HCT116 (cell line): ENCODE measurements at regions not wholly inside any gene's neighbourhood (a gene's known extent, or its start where the extent isn't known, plus 50 kb on each side); places are given as distances from the start of the nearest gene placed in this dataset.

ENCODE experiments used
- ATAC-seq: fragments of 200-7000 bp; cut with Tn5 transposase; 2 replicates; pipeline ENCODE4 v1.9.1; 2020; ENCODE audit warnings: mild to moderate bottlenecking, moderate library complexity
- BruUV-seq: library from RNA; stranded (reverse); fragments of 400-500 nt; replicated peaks from 2 replicates; lab custom pipeline; 2021; lab: Mats Ljungman, UMichigan
- CTCF ChIA-PET: fragments of 300-600 bp; sonication (Branson Sonifier 250); formaldehyde crosslinking; loops from one replicate; lab custom pipeline; 2021; ENCODE audit warnings: antibody characterized with exemption; lab: Charles Lee
- POLR2A ChIA-PET: fragments of 300-600, 350-600 bp; sonication (Branson Sonifier 250); formaldehyde crosslinking; loops from one replicate; lab custom pipeline; 2021; ENCODE audit warnings: antibody characterized with exemption; lab: Charles Lee
- RAD21 ChIA-PET, 2 experiments: fragments of 300-600 bp; sonication (Branson Sonifier 250); formaldehyde crosslinking; loops; one replicate each; lab custom pipeline; 2023; ENCODE audit warnings: low total read pairs in 2 of 2; ENCODE audit not compliant: uncharacterized antibody in 2 of 2, unreplicated experiment in 2 of 2, low non-redundant PET in 1 of 2; lab: Charles Lee
- DNase-seq: peaks from one replicate; pipeline ENCODE4 v3.0.0-alpha.2; 2010; ENCODE audit warnings: low read depth, low spot score
- H2AFZ ChIP-seq: fragments of 200-600 bp; shearing (Covaris generic), sonication (generic); 2 replicates; pipeline ENCODE4 v1.6.1; 2017; ENCODE audit warnings: low read depth, mixed run types, mixed read lengths, antibody characterized with exemption, low read length; ENCODE audit not compliant: poor library complexity, severe bottlenecking
- H3K27ac ChIP-seq: 2 replicates; pipeline ENCODE4 v1.5.1; 2012; ENCODE audit warnings: low read depth, low read length
- H3K27me3 ChIP-seq: fragments of 200-600 bp; sonication (generic); 2 replicates; pipeline ENCODE4 v1.6.1; 2016; ENCODE audit warnings: mixed run types, low read length, mixed read lengths; ENCODE audit not compliant: insufficient read depth
- H3K36me3 ChIP-seq, 2 experiments: fragments of 200-500 bp in 1 of 2; fragments of 200-600 bp in 1 of 2; sonication (Bioruptor generic) in 1 of 2; sonication (generic) in 1 of 2; 2 replicates each; pipeline versions ENCODE4 v1.5.1 to v1.6.1; 2014 to 2016; ENCODE audit warnings: low read length in 2 of 2, inconsistent platforms in 1 of 2, mixed read lengths in 1 of 2, mixed run types in 1 of 2; ENCODE audit not compliant: insufficient read depth in 2 of 2, control insufficient read depth in 1 of 2
- H3K4me1 ChIP-seq, 2 experiments: fragments of 200-600 bp in 1 of 2; sonication (generic) in 1 of 2; 2 replicates each; pipeline versions ENCODE4 v1.5.1 to v1.6.1; 2012 to 2017; ENCODE audit warnings: low read length in 2 of 2, inconsistent platforms in 1 of 2, mild to moderate bottlenecking in 1 of 2, mixed read lengths in 1 of 2, mixed run types in 1 of 2, moderate library complexity in 1 of 2; ENCODE audit not compliant: insufficient read depth in 2 of 2, control insufficient read depth in 1 of 2
- H3K4me2 ChIP-seq: fragments of 200-600 bp; sonication (generic); 2 replicates; pipeline ENCODE4 v1.6.1; 2017; ENCODE audit warnings: mixed run types, low read length, mixed read lengths
- H3K4me3 ChIP-seq, 2 experiments: fragments of 200-600 bp in 1 of 2; sonication (generic) in 1 of 2; replicated peaks in 1 of 2; 2 replicates each; pipeline ENCODE4 v1.5.1; 2011 to 2016; ENCODE audit warnings: low read length in 2 of 2, control low read depth in 1 of 2, low read depth in 1 of 2, mild to moderate bottlenecking in 1 of 2, mixed read lengths in 1 of 2, mixed run types in 1 of 2
- H3K79me2 ChIP-seq: fragments of 200-600 bp; sonication (generic); 2 replicates; pipeline ENCODE4 v1.6.1; 2017; ENCODE audit warnings: mild to moderate bottlenecking, mixed run types, low read length, moderate library complexity, mixed read lengths; ENCODE audit not compliant: insufficient read depth
- H3K9ac ChIP-seq: fragments of 200-600 bp; sonication (generic); 2 replicates; pipeline ENCODE4 v1.6.1; 2016; ENCODE audit warnings: low read length, mixed read lengths
- H3K9me2 ChIP-seq: fragments of 200-600 bp; sonication (generic), shearing (Covaris generic); 2 replicates; pipeline ENCODE4 v1.6.1; 2017; ENCODE audit warnings: mixed run types, mild to moderate bottlenecking, moderate library complexity; ENCODE audit not compliant: insufficient read depth
- H3K9me3 ChIP-seq, 2 experiments: fragments of 200-500 bp in 1 of 2; fragments of 200-600 bp in 1 of 2; sonication (Bioruptor generic) in 1 of 2; sonication (generic) in 1 of 2; 2 replicates each; pipeline ENCODE4 v1.6.1; 2014 to 2017; ENCODE audit warnings: low read length in 2 of 2, mixed read lengths in 2 of 2, inconsistent platforms in 1 of 2, low read depth in 1 of 2, mild to moderate bottlenecking in 1 of 2, mixed run types in 1 of 2, moderate library complexity in 1 of 2; ENCODE audit not compliant: control insufficient read depth in 1 of 2, insufficient read depth in 1 of 2
- H4K20me1 ChIP-seq: fragments of 200-600 bp; sonication (generic), shearing (Covaris generic); 2 replicates; pipeline ENCODE4 v1.6.1; 2017; ENCODE audit warnings: mixed run types, mild to moderate bottlenecking, moderate library complexity; ENCODE audit not compliant: insufficient read depth
- CEBPB ChIP-seq: IDR thresholded peaks from 2 replicates; pipeline ENCODE4 v1.6.1; 2012; ENCODE audit warnings: low read depth
- EGR1 ChIP-seq: IDR thresholded peaks from 2 replicates; pipeline ENCODE4 v1.6.1; 2012; ENCODE audit warnings: low read depth
- ELF1 ChIP-seq: IDR thresholded peaks from 2 replicates; pipeline ENCODE4 v1.6.1; 2012; ENCODE audit warnings: low read depth, borderline replicate concordance
- EZH2 ChIP-seq: fragments of 200-600 bp; sonication (generic); IDR thresholded peaks from 2 replicates; pipeline ENCODE4 v1.6.1; 2017; ENCODE audit warnings: antibody characterized with exemption, mixed run types
- POLR2A ChIP-seq: IDR thresholded peaks from 2 replicates; pipeline ENCODE4 v1.7.0; 2011; ENCODE audit warnings: borderline replicate concordance; ENCODE audit not compliant: insufficient read depth, insufficient read length; ENCODE audit errors: extremely low read depth
- SP1 ChIP-seq: IDR thresholded peaks from 2 replicates; pipeline ENCODE4 v1.6.1; 2012; ENCODE audit warnings: low read depth
- YY1 ChIP-seq: IDR thresholded peaks from 2 replicates; pipeline ENCODE4 v1.6.1; 2011; ENCODE audit warnings: low read length, low read depth, moderate library complexity, mild to moderate bottlenecking; ENCODE audit not compliant: insufficient replicate concordance; ENCODE audit errors: extremely low read depth
- ZFX ChIP-seq: fragments of 450-650 bp; IDR thresholded peaks from 2 replicates; pipeline ENCODE4 v1.6.1; 2017
- intact Hi-C: fragments of 100-400 bp; cut with micrococcal nuclease; formaldehyde crosslinking; loops from 2 replicates; pipeline ENCODE4 v1.10.0; 2022
- TF ChIP-seq, protein P1 (sequence below): IDR thresholded peaks from 2 replicates; pipeline ENCODE4 v1.6.1; 2011; ENCODE audit warnings: mild to moderate bottlenecking, low read length, moderate library complexity; ENCODE audit not compliant: insufficient replicate concordance; ENCODE audit errors: extremely low read depth
- TF ChIP-seq, protein P2 (sequence below): IDR thresholded peaks from 2 replicates; pipeline ENCODE4 v1.6.1; 2012
- TF ChIP-seq, protein P3 (sequence below): IDR thresholded peaks from 2 replicates; pipeline ENCODE4 v1.6.1; 2012

DNA sequence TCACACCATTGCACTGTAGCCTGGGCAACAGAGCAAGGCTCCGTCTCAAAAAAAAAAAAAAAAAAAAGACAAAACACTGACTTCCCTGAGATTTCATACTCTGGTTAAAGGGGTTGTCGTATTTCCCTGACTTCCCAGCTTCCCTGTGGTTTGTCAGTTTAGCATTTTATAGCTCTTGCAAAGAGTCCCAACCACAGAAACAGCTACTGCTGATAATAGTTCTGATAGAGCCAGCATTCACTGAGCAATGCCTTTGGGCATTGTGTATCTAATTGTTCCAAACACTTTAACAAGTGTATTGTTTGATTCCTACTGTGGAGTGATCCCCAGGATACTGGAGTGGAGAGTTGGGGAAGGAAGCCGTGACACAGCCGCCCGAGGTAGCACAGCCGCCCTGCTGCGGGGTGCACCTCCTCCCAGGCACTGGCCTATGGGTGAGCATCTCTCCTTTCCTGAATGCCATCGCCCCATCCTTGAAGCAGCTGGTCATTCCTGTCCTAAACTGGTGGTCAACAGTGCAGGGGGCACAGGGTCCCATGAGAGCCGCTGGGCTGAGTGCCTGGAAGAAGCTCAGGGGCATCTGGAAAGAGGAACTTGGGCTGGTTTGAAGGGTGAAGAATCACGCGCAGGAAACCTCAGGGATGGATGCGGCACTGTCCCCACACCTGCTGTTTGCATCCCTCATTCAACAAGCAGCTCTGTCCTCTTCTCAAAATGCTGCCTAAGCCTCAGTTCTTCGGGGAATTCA lies 81.0 kb upstream of the TMEM18 start:
- Histone ChIP-seq H3K9me2 (no peaks in the 10 kb centered on the region), H3K4me2 (no peak overlapping the region), H3K4me1 (no peaks in the 10 kb centered on the region), H3K36me3 (no peaks in the 10 kb centered on the region), H3K27me3 (peaks cover 18% of the 10 kb centered on the region; the same call in 1 of the 2 replicates), H3K27ac (no peak overlapping the region), H3K9me3 (no peaks in the 10 kb centered on the region), H4K20me1 (no peaks in the 10 kb centered on the region), H2AFZ (no peak overlapping the region), H3K9ac (no peak overlapping the region), H3K4me3 (no peak overlapping the region), H3K79me2 (no peaks in the 10 kb centered on the region)
- POLR2A ChIA-PET, result interaction anchor here (0.7 kb wide), 1 partner anchor 1451 kb away, joined by 3 read pairs; no protein-coding TSS in a partner anchor
- ATAC-seq (no peak), DNase-seq (no peak)
- TF ChIP-seq ZFX (no peak), SP1 (no peak), EGR1 (no peak), YY1 (no peak), CEBPB (no peak), POLR2A (no peak), EZH2 (no peak), ELF1 (no peak)
- TF ChIP-seq, protein P1, sequence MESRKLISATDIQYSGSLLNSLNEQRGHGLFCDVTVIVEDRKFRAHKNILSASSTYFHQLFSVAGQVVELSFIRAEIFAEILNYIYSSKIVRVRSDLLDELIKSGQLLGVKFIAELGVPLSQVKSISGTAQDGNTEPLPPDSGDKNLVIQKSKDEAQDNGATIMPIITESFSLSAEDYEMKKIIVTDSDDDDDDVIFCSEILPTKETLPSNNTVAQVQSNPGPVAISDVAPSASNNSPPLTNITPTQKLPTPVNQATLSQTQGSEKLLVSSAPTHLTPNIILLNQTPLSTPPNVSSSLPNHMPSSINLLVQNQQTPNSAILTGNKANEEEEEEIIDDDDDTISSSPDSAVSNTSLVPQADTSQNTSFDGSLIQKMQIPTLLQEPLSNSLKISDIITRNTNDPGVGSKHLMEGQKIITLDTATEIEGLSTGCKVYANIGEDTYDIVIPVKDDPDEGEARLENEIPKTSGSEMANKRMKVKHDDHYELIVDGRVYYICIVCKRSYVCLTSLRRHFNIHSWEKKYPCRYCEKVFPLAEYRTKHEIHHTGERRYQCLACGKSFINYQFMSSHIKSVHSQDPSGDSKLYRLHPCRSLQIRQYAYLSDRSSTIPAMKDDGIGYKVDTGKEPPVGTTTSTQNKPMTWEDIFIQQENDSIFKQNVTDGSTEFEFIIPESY, result no peak
- TF ChIP-seq, protein P2, sequence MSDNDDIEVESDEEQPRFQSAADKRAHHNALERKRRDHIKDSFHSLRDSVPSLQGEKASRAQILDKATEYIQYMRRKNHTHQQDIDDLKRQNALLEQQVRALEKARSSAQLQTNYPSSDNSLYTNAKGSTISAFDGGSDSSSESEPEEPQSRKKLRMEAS, result no peak
- TF ChIP-seq, protein P3, sequence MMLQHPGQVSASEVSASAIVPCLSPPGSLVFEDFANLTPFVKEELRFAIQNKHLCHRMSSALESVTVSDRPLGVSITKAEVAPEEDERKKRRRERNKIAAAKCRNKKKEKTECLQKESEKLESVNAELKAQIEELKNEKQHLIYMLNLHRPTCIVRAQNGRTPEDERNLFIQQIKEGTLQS, result no peak
- TF ChIP-seq, all 23 proteins: peak for 0
- BruUV-seq, result no TSS peak
- ChIA-PET RAD21 (no interaction called here), CTCF (no interaction called here)
- intact Hi-C loops, result no loop called here
